ENCODE measurements at regions not wholly inside any gene's neighbourhood (a gene's known extent, or its start where the extent isn't known, plus 50 kb on each side); places are given as distances from the start of the nearest gene placed in this dataset.
"Not testable (repeated sequence)": the region's sequence is repeated elsewhere in the genome, so short reads cannot be mapped to it uniquely, and the experiment has no call there.

- H3K27me3 ChIP-seq (ENCODE audit: low read depth), result no peaks in the 10 kb centered on the region
- DNase-seq, result no peak
- intact Hi-C loops (cut with DNase I), result no loop called here
- no peak for TF ChIP-seq CTCF (IDR thresholded peaks at IDR 0.05)
- H3K4me1 ChIP-seq, result no peaks in the 10 kb centered on the region
- no peak for ATAC-seq
- H3K9me3 ChIP-seq, result no peaks in the 10 kb centered on the region
- H3K4me3 ChIP-seq, result no peak overlapping the region
- H3K36me3 ChIP-seq, result no peaks in the 10 kb centered on the region
- H3K27ac ChIP-seq, result no peak overlapping the region
Measured at GRCh38 chr3:102360183-102360860, 74.5 kb upstream of the ZPLD1 start.

DNA sequence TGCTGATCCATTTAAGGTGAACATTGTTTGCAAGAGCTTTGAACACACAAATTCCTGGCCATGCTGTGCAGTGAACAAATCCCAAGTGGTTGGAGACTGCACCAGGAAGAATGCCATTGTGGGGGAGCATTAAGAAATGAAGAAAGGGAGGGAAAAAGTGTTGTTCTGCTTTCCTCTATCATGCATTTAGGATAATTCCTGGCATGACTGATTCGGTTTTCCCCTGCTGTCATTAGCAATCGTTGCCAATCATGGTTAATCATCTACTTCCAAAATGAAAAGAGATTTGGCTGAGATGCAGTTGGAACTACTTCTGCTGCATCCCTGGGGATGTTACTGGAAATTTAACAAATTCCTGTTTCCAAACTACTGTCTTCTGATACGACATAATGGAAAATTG is 73.7 kb upstream of the ZPLD1 start:
- no peak overlapping the region for H3K27ac ChIP-seq
- intact Hi-C loops (cut with DNase I), result no loop called here
- H3K36me3 ChIP-seq, result no peaks in the 10 kb centered on the region
- no peaks in the 10 kb centered on the region for H3K9me3 ChIP-seq
- no peak for DNase-seq
- H3K4me3 ChIP-seq, result no peak overlapping the region
- ATAC-seq, result no peak
- no peak for TF ChIP-seq CTCF (IDR thresholded peaks at IDR 0.05)
- no peaks in the 10 kb centered on the region for H3K4me1 ChIP-seq
- H3K27me3 ChIP-seq (ENCODE audit: low read depth), result no peaks in the 10 kb centered on the region

DNA sequence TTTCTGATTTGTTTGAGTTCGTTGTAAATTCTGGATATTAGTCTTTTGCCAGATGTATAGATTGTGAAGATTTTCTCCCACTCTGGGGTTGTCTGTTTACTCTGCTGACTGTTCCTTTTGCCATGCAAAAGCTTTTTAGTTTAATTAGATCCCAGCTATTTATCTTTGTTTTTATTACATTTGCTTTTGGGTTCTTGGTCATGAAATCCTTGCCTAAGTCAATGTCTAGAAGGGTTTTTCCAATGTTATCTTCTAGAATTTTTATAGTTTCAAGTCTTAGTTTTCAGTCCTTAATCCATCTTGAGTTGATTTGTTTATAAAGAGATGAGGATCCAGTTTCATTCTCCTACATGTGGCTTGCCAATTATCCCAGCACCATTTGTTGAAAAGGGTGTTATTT is 68.7 kb upstream of the ZPLD1 start:
- H3K4me3 ChIP-seq; H3K27ac ChIP-seq; ATAC-seq; H3K36me3 ChIP-seq; DNase-seq; H3K9me3 ChIP-seq; intact Hi-C loops (cut with DNase I); H3K4me1 ChIP-seq; H3K27me3 ChIP-seq (ENCODE audit: low read depth): not testable (repeated sequence)

GRCh38 chr3:102374863-102375634 is 59.8 kb upstream of the ZPLD1 start:
- intact Hi-C loops (cut with DNase I), result no loop called here
- no peak for DNase-seq
- Histone ChIP-seq H3K4me3 (no peak overlapping the region), H3K36me3 (no peaks in the 10 kb centered on the region), H3K27me3 (ENCODE audit: low read depth) (no peaks in the 10 kb centered on the region), H3K4me1 (no peaks in the 10 kb centered on the region), H3K9me3 (no peaks in the 10 kb centered on the region), H3K27ac (no peak overlapping the region)
- ATAC-seq, result no peak
- no peak for TF ChIP-seq CTCF (IDR thresholded peaks at IDR 0.05)

- intact Hi-C loops (cut with DNase I), result no loop called here
- TF ChIP-seq CTCF (IDR thresholded peaks at IDR 0.05), result no peak
- no peak for ATAC-seq
- no peak for DNase-seq
- Histone ChIP-seq H3K27ac (no peak overlapping the region), H3K36me3 (no peaks in the 10 kb centered on the region), H3K27me3 (ENCODE audit: low read depth) (no peaks in the 10 kb centered on the region), H3K9me3 (no peaks in the 10 kb centered on the region), H3K4me1 (no peaks in the 10 kb centered on the region), H3K4me3 (no peak overlapping the region)
Measured at GRCh38 chr3:102378216-102378615, 56.6 kb upstream of the ZPLD1 start.

DNA sequence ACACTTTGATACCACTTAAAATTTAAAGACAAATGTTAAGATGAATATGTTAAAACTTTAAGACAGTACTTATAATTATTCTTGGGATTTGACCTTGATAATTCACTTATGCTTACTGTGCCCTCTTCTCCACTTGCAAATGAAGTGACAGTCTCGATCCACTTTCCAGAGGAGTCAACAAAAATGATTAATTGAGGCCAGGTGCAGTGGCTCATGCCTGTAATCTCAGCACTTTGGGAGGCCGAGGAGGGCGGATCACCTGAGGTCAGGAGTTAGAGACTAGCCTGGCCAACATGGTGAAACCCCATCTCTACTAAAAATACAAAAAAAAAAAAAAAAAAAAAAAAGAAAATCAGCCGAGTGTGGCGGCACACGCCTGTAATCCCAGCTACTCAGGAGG is 52.6 kb upstream of the ZPLD1 start:
- H3K4me3 ChIP-seq; H3K36me3 ChIP-seq; H3K4me1 ChIP-seq; DNase-seq; intact Hi-C loops (cut with DNase I); ATAC-seq; H3K9me3 ChIP-seq; H3K27ac ChIP-seq; H3K27me3 ChIP-seq (ENCODE audit: low read depth): not testable (repeated sequence)
